GM12891 (cell line): ENCODE measurements at regions not wholly inside any gene's neighbourhood (a gene's known extent, or its start where the extent isn't known, plus 50 kb on each side); places are given as distances from the start of the nearest gene placed in this dataset.

ENCODE experiments used
- PAX5 ChIP-seq: IDR thresholded peaks from 2 replicates; pipeline ENCODE4 v1.6.1; 2011; ENCODE audit warnings: low read length, moderate library complexity, mild to moderate bottlenecking; ENCODE audit not compliant: insufficient read depth, severe bottlenecking
- POLR2A ChIP-seq: IDR thresholded peaks from 2 replicates; pipeline ENCODE4 v1.6.1; 2011; ENCODE audit warnings: low read depth, low read length, control low read depth
- POLR2AphosphoS5 ChIP-seq: IDR thresholded peaks from 2 replicates; pipeline ENCODE4 v1.6.1; 2011; ENCODE audit warnings: low read depth, low read length, control low read depth
- TAF1 ChIP-seq: IDR thresholded peaks from 2 replicates; pipeline ENCODE4 v1.6.1; 2011; ENCODE audit warnings: low read depth, low read length, control low read depth

GRCh38 chr10:70981936-70982335, 93.6 kb upstream of the PCBD1 start:
- TF ChIP-seq TAF1 (no peak), POLR2A (no peak), PAX5 (no peak), POLR2AphosphoS5 (no peak)
